K562 (cell line): ENCODE measurements at regions not wholly inside any gene's neighbourhood (a gene's known extent, or its start where the extent isn't known, plus 50 kb on each side); places are given as distances from the start of the nearest gene placed in this dataset.

ENCODE experiments used
- ATAC-seq: fragments of 200-7000 bp; cut with Tn5 transposase; 3 replicates; pipeline ENCODE4 v1.9.1; 2020; ENCODE audit warnings: moderate library complexity
- BruUV-seq: library from RNA; stranded (reverse); fragments of 400-500 nt; replicated peaks from 2 replicates; lab custom pipeline; 2021; lab: Mats Ljungman, UMichigan
- CTCF ChIA-PET: fragments of 300-600 bp; formaldehyde crosslinking; extraction: SDS; loops from one replicate; lab custom pipeline; 2021; ENCODE audit warnings: low intra/inter-chr PET ratio; lab: Yijun Ruan, JAX
- POLR2A ChIA-PET: fragments of 300-600, 350-650 bp; sonication (Branson Sonifier 250); formaldehyde crosslinking; extraction: SDS; loops from one replicate; lab custom pipeline; 2021; ENCODE audit warnings: antibody characterized with exemption, inconsistent platforms; lab: Yijun Ruan, JAX
- DNase-seq, 4 experiments: peaks; one replicate each; pipeline versions ENCODE4 v3.0.0 to v3.0.0-alpha.2; 2011 to 2018; ENCODE audit warnings: low spot score in 3 of 4, mixed read lengths in 3 of 4; ENCODE audit errors: extremely low read depth in 1 of 4
- FAIRE-seq: peaks from 2 replicates; lab custom pipeline; 2011; peaks lifted over from hg19 to GRCh38; lab: Jason Lieb, UNC
- H2AFZ ChIP-seq: 2 replicates; pipeline ENCODE4 v1.6.0; 2011; ENCODE audit warnings: low read depth, low read length, control low read depth, inconsistent platforms
- H3K27ac ChIP-seq: fragments of 200-600 bp; 3 replicates; pipeline ENCODE4 v1.8.0; 2011; ENCODE audit warnings: low read depth, mild to moderate bottlenecking, control low read depth, inconsistent platforms, low read length, moderate library complexity, mixed read lengths; ENCODE audit errors: extremely low read depth
- H3K27me3 ChIP-seq, 2 experiments: fragments of 300-600 bp in 1 of 2; 2 replicates in 1 of 2; 3 replicates in 1 of 2; pipeline versions ENCODE4 v1.6.0 to v1.8.0; 2011; ENCODE audit warnings: inconsistent platforms in 2 of 2, low read length in 2 of 2, mild to moderate bottlenecking in 1 of 2, mixed read lengths in 1 of 2, moderate library complexity in 1 of 2; ENCODE audit not compliant: control insufficient read depth in 2 of 2, insufficient read depth in 2 of 2
- H3K36me3 ChIP-seq: fragments of 300-600 bp; 3 replicates; pipeline ENCODE4 v1.8.0; 2011; ENCODE audit warnings: mild to moderate bottlenecking, low read length, inconsistent platforms; ENCODE audit not compliant: control insufficient read depth, insufficient read depth
- H3K4me1 ChIP-seq, 2 experiments: fragments of 200-600 bp in 1 of 2; replicated peaks in 1 of 2; 2 replicates in 1 of 2; 3 replicates in 1 of 2; pipeline versions ENCODE4 v1.5.1 to v1.8.0; 2011; ENCODE audit warnings: inconsistent platforms in 2 of 2, low read length in 2 of 2, mild to moderate bottlenecking in 1 of 2, mixed read lengths in 1 of 2, moderate library complexity in 1 of 2; ENCODE audit not compliant: control insufficient read depth in 2 of 2, insufficient read depth in 2 of 2
- H3K4me2 ChIP-seq: 2 replicates; pipeline ENCODE4 v1.6.1; 2011; ENCODE audit warnings: low read length, control low read depth, inconsistent platforms, mixed read lengths; ENCODE audit not compliant: insufficient read depth
- H3K4me3 ChIP-seq: fragments of 200-600 bp; sonication (generic), shearing (Covaris generic); 2 replicates; pipeline ENCODE4 v1.5.1; 2016; ENCODE audit warnings: control low read depth, inconsistent platforms
- H3K79me2 ChIP-seq: fragments of 200-600 bp; 3 replicates; pipeline ENCODE4 v1.8.0; 2011; ENCODE audit warnings: low read length, inconsistent platforms; ENCODE audit not compliant: control insufficient read depth, insufficient read depth
- H3K9ac ChIP-seq, 2 experiments: 2 replicates each; pipeline versions ENCODE4 v1.6.0 to v1.6.1; 2011; ENCODE audit warnings: low read depth in 2 of 2, low read length in 2 of 2, control low read depth in 1 of 2, inconsistent platforms in 1 of 2, mild to moderate bottlenecking in 1 of 2, mixed read lengths in 1 of 2; ENCODE audit not compliant: insufficient read depth in 1 of 2
- H3K9me1 ChIP-seq: one replicate; pipeline ENCODE4 v1.6.0; 2011; ENCODE audit warnings: inconsistent platforms, mild to moderate bottlenecking, low read length, moderate library complexity; ENCODE audit not compliant: control insufficient read depth, insufficient read depth
- H3K9me3 ChIP-seq: replicated peaks from 2 replicates; pipeline ENCODE4 v1.5.1; 2011; ENCODE audit warnings: low read depth, low read length, inconsistent platforms; ENCODE audit not compliant: control insufficient read depth, insufficient read depth
- H4K20me1 ChIP-seq: replicated peaks from 2 replicates; pipeline ENCODE4 v1.6.1; 2011; ENCODE audit warnings: low read length, inconsistent platforms, mixed read lengths; ENCODE audit not compliant: control insufficient read depth, insufficient read depth
- DPF2 ChIP-seq: fragments of 450-650 bp; IDR thresholded peaks from 2 replicates; pipeline ENCODE4 v1.6.1; 2016
- HNRNPUL1 ChIP-seq: fragments of 200-400 bp; formaldehyde crosslinking; IDR thresholded peaks from 2 replicates; pipeline ENCODE4 v1.6.1; 2017; ENCODE audit warnings: low read length
- L3MBTL2 ChIP-seq: fragments of 450-650 bp; IDR thresholded peaks from 2 replicates; pipeline ENCODE4 v1.6.1; 2016; ENCODE audit warnings: mild to moderate bottlenecking, moderate library complexity
- NFYB ChIP-seq: IDR thresholded peaks from 2 replicates; pipeline ENCODE4 v1.6.1; 2011; ENCODE audit warnings: mild to moderate bottlenecking, moderate library complexity; ENCODE audit not compliant: insufficient read length; ENCODE audit errors: extremely low read depth
- NONO ChIP-seq, 2 experiments: fragments of 200-400 bp in 1 of 2; fragments of 450-650 bp in 1 of 2; formaldehyde crosslinking in 1 of 2; IDR thresholded peaks; 2 replicates each; pipeline ENCODE4 v1.6.1; 2017; ENCODE audit warnings: low read depth in 2 of 2, mild to moderate bottlenecking in 2 of 2, moderate library complexity in 2 of 2, low read length in 1 of 2
- PRMT5 ChIP-seq: sonication (generic); formaldehyde crosslinking; IDR thresholded peaks from 2 replicates; pipeline ENCODE4 v1.5.0; 2020; ENCODE audit warnings: missing genetic modification reagents
- TSC22D4 ChIP-seq: fragments of 450-650 bp; IDR thresholded peaks from 2 replicates; pipeline ENCODE4 v1.6.1; 2016; ENCODE audit warnings: missing genetic modification characterization, missing biosample characterization, control low read depth
- ZNF584 ChIP-seq: fragments of 200-800 bp; sonication (Bioruptor generic); IDR thresholded peaks from 2 replicates; pipeline ENCODE4 v1.6.1; 2016; ENCODE audit warnings: low read depth, mild to moderate bottlenecking, missing genetic modification characterization, missing compliant biosample characterization
- ZNF707 ChIP-seq: fragments of 250-450 bp; sonication (Bioruptor Pico); conservative IDR thresholded peaks from 2 replicates; pipeline ENCODE4 v1.8.0; 2022; ENCODE audit warnings: inconsistent platforms, mild to moderate bottlenecking, moderate library complexity
- WGBS: fragments of 100-300 bp; shearing (Covaris generic); methylation state at CpG from one replicate; pipeline ENCODE4 v1.1.6; 2016; ENCODE audit warnings: low coverage, mixed read lengths; ENCODE audit not compliant: insufficient coverage; ENCODE audit errors: missing lambda C conversion rate; 5-methylcytosine and 5-hydroxymethylcytosine counted together
- in situ Hi-C: fragments of 300-500 bp; cut with MboI; formaldehyde crosslinking; loops from 4 replicates; pipeline ENCODE4 v1.15.0; 2018; ENCODE audit warnings: inconsistent platforms, mixed read lengths
- intact Hi-C: fragments of 100-400 bp; cut with micrococcal nuclease; formaldehyde crosslinking; loops from 2 replicates; pipeline ENCODE4 v1.14.2; 2022
- TF ChIP-seq, protein P1 (sequence below), 3 experiments: IDR thresholded peaks in 2 of 3; conservative IDR thresholded peaks in 1 of 3; 2 replicates each; pipeline ENCODE4 v1.5.1; 2011 to 2012; ENCODE audit warnings: low read length in 3 of 3, mild to moderate bottlenecking in 3 of 3, control low read depth in 2 of 3, improper control_type of control experiment in 1 of 3, inconsistent platforms in 1 of 3, low read depth in 1 of 3, mixed read lengths in 1 of 3, moderate library complexity in 1 of 3; ENCODE audit not compliant: insufficient read depth in 2 of 3
- TF ChIP-seq, protein P2 (sequence below), 2 experiments: fragments of 450-650 bp in 1 of 2; IDR thresholded peaks; 2 replicates each; pipeline ENCODE4 v1.6.1; 2011 to 2017; ENCODE audit warnings: low read depth in 2 of 2, antibody characterized with exemption in 1 of 2, borderline replicate concordance in 1 of 2, low read length in 1 of 2, mild to moderate bottlenecking in 1 of 2, mixed read lengths in 1 of 2; ENCODE audit not compliant: control insufficient read depth in 1 of 2

- TF ChIP-seq, protein P1, sequence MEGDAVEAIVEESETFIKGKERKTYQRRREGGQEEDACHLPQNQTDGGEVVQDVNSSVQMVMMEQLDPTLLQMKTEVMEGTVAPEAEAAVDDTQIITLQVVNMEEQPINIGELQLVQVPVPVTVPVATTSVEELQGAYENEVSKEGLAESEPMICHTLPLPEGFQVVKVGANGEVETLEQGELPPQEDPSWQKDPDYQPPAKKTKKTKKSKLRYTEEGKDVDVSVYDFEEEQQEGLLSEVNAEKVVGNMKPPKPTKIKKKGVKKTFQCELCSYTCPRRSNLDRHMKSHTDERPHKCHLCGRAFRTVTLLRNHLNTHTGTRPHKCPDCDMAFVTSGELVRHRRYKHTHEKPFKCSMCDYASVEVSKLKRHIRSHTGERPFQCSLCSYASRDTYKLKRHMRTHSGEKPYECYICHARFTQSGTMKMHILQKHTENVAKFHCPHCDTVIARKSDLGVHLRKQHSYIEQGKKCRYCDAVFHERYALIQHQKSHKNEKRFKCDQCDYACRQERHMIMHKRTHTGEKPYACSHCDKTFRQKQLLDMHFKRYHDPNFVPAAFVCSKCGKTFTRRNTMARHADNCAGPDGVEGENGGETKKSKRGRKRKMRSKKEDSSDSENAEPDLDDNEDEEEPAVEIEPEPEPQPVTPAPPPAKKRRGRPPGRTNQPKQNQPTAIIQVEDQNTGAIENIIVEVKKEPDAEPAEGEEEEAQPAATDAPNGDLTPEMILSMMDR (IDR thresholded peaks at IDR 0.05 in 2 of 3, conservative IDR thresholded peaks at IDR 0.05 in 1 of 3; ENCODE audit: insufficient read depth in 2 of 3, low read depth in 1 of 3, low read length in 3 of 3) = no peak
- TF ChIP-seq PRMT5 (CRISPR knock-in tag) (no peak), L3MBTL2 (no peak), DPF2 (no peak)
- TF ChIP-seq, all 486 proteins: peak for 0
These were observed 238.1 kb downstream of the ARAP2 start (continued) for GRCh38 chr4:36006226-36006625.

- Histone ChIP-seq H3K9me3 (no peaks in the 10 kb centered on the region), H3K27me3 (no peaks in the 10 kb centered on the region), H3K4me2 (no peak overlapping the region), H3K9ac (no peak overlapping the region), H3K4me1 (no peaks in the 10 kb centered on the region), H3K9me1 (no peaks in the 10 kb centered on the region), H3K79me2 (no peaks in the 10 kb centered on the region), H3K4me3 (no peak overlapping the region), H3K27ac (no peak overlapping the region), H2AFZ (no peak overlapping the region), H3K36me3 (no peaks in the 10 kb centered on the region), H4K20me1 (no peaks in the 10 kb centered on the region)
- ATAC-seq (no peak), FAIRE-seq (no peak), DNase-seq (no peak)
- intact Hi-C loops = no loop called here
- in situ Hi-C loops = no loop called here
- ChIA-PET POLR2A (no interaction called here), CTCF (no interaction called here)
- BruUV-seq = no TSS peak
- 0% methylated on average over 4 of the region's 4 CpGs for WGBS
- TF ChIP-seq NONO (IDR thresholded peaks at IDR 0.05; ENCODE audit: low read depth in 2 of 2, low read length in 1 of 2) = no peak
- TF ChIP-seq ZNF707 (CRISPR knock-in tag) = no peak
- no peak for TF ChIP-seq ZNF584 (CRISPR knock-in tag)
- TF ChIP-seq NFYB = no peak
- no peak for TF ChIP-seq HNRNPUL1
- TF ChIP-seq, protein P2, sequence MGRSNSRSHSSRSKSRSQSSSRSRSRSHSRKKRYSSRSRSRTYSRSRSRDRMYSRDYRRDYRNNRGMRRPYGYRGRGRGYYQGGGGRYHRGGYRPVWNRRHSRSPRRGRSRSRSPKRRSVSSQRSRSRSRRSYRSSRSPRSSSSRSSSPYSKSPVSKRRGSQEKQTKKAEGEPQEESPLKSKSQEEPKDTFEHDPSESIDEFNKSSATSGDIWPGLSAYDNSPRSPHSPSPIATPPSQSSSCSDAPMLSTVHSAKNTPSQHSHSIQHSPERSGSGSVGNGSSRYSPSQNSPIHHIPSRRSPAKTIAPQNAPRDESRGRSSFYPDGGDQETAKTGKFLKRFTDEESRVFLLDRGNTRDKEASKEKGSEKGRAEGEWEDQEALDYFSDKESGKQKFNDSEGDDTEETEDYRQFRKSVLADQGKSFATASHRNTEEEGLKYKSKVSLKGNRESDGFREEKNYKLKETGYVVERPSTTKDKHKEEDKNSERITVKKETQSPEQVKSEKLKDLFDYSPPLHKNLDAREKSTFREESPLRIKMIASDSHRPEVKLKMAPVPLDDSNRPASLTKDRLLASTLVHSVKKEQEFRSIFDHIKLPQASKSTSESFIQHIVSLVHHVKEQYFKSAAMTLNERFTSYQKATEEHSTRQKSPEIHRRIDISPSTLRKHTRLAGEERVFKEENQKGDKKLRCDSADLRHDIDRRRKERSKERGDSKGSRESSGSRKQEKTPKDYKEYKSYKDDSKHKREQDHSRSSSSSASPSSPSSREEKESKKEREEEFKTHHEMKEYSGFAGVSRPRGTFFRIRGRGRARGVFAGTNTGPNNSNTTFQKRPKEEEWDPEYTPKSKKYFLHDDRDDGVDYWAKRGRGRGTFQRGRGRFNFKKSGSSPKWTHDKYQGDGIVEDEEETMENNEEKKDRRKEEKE (IDR thresholded peaks at IDR 0.05; ENCODE audit: borderline replicate concordance in 1 of 2, control insufficient read depth in 1 of 2, low read depth in 2 of 2, low read length in 1 of 2) = no peak
- TF ChIP-seq TSC22D4 (tag) = no peak
These were observed 233.9 kb downstream of the ARAP2 start for GRCh38 chr4:36010397-36010929.
